CD14-positive monocyte (primary cell): ENCODE measurements at regions not wholly inside any gene's neighbourhood (a gene's known extent, or its start where the extent isn't known, plus 50 kb on each side); places are given as distances from the start of the nearest gene placed in this dataset.

Experiments
- DNase-seq, 3 donors: peaks; one replicate each; pipeline ENCODE4 v3.0.0-alpha.2; 2011 to 2022
- H2AFZ ChIP-seq: 2 replicates; pipeline ENCODE4 v1.6.0; 2012; ENCODE audit warnings: mild to moderate bottlenecking, low read depth, low read length, inconsistent platforms; ENCODE audit not compliant: insufficient read depth, poor library complexity, severe bottlenecking
- H3K27ac ChIP-seq, 2 donors: 1 replicate in 1 of 2; 2 replicates in 1 of 2; pipeline ENCODE4 v1.5.1; 2012 to 2013; ENCODE audit warnings: low read length in 2 of 2, control low read depth in 1 of 2, inconsistent platforms in 1 of 2, low read depth in 1 of 2, mild to moderate bottlenecking in 1 of 2
- H3K27me3 ChIP-seq, 2 donors: one replicate each; pipeline versions ENCODE4 v1.6.0 to v1.6.1; 2011 to 2013; ENCODE audit warnings: low read length in 2 of 2; ENCODE audit not compliant: control insufficient read depth in 2 of 2, insufficient read depth in 2 of 2
- H3K36me3 ChIP-seq, 2 donors: replicated peaks in 1 of 2; 1 replicate in 1 of 2; 2 replicates in 1 of 2; pipeline versions ENCODE4 v1.5.1 to v1.6.1; 2012 to 2013; ENCODE audit warnings: low read length in 2 of 2, control low read depth in 1 of 2, inconsistent platforms in 1 of 2, mild to moderate bottlenecking in 1 of 2; ENCODE audit not compliant: insufficient read depth in 2 of 2, control insufficient read depth in 1 of 2
- H3K4me1 ChIP-seq, 2 donors: 1 replicate in 1 of 2; 2 replicates in 1 of 2; pipeline versions ENCODE4 v1.5.1 to v1.6.1; 2012 to 2013; ENCODE audit warnings: low read length in 2 of 2, control low read depth in 1 of 2, inconsistent platforms in 1 of 2, mild to moderate bottlenecking in 1 of 2, moderate library complexity in 1 of 2; ENCODE audit not compliant: insufficient read depth in 2 of 2, control insufficient read depth in 1 of 2
- H3K4me2 ChIP-seq: replicated peaks from 2 replicates; pipeline ENCODE3; 2012; ENCODE audit warnings: low read length, moderate library complexity, mild to moderate bottlenecking; ENCODE audit not compliant: poor library complexity, severe bottlenecking; ENCODE audit errors: extremely low read depth
- H3K4me3 ChIP-seq, 3 experiments: fragments of 200-600 bp in 1 of 3; sonication (generic) in 1 of 3; replicated peaks in 1 of 3; 1 replicate in 2 of 3; 2 replicates in 1 of 3; pipeline ENCODE4 v1.5.1; 2011 to 2013; ENCODE audit warnings: low read length in 3 of 3, mild to moderate bottlenecking in 3 of 3, control low read depth in 2 of 3, low read depth in 2 of 3, inconsistent platforms in 1 of 3, moderate library complexity in 1 of 3
- H3K79me2 ChIP-seq: 2 replicates; pipeline ENCODE4 v1.6.0; 2012; ENCODE audit warnings: mild to moderate bottlenecking, control low read depth, inconsistent platforms, low read length, moderate library complexity; ENCODE audit not compliant: insufficient read depth
- H3K9ac ChIP-seq: 2 replicates; pipeline ENCODE4 v1.6.0; 2017; ENCODE audit warnings: low read length, mild to moderate bottlenecking; ENCODE audit not compliant: insufficient read depth, poor library complexity, severe bottlenecking
- H3K9me3 ChIP-seq, 2 donors: replicated peaks in 1 of 2; 1 replicate in 1 of 2; 2 replicates in 1 of 2; pipeline versions ENCODE4 v1.5.1 to v1.6.1; 2012 to 2013; ENCODE audit warnings: low read length in 2 of 2, control low read depth in 1 of 2; ENCODE audit not compliant: control insufficient read depth in 1 of 2, insufficient read depth in 1 of 2
- H4K20me1 ChIP-seq: 2 replicates; pipeline ENCODE4 v1.6.0; 2012; ENCODE audit warnings: mild to moderate bottlenecking, low read length, control low read depth, moderate library complexity; ENCODE audit not compliant: insufficient read depth
- H3K27ac Mint-ChIP-seq, 7 donors: one replicate each; pipeline ENCODE4 v1.8.0; 2020; ENCODE audit warnings: mild to moderate bottlenecking in 7 of 7, mixed read lengths in 7 of 7, moderate library complexity in 6 of 7, inconsistent platforms in 2 of 7
- H3K27me3 Mint-ChIP-seq, 3 donors: one replicate each; pipeline ENCODE4 v1.8.0; 2021 to 2022; ENCODE audit warnings: low read depth in 3 of 3, mild to moderate bottlenecking in 3 of 3, mixed read lengths in 3 of 3, moderate library complexity in 3 of 3, inconsistent platforms in 1 of 3
- H3K36me3 Mint-ChIP-seq, 2 donors: one replicate each; pipeline ENCODE4 v1.8.0; 2020; ENCODE audit warnings: mixed read lengths in 2 of 2, inconsistent platforms in 1 of 2, mild to moderate bottlenecking in 1 of 2
- H3K4me1 Mint-ChIP-seq: one replicate; pipeline ENCODE4 v1.8.0; 2020; ENCODE audit warnings: mild to moderate bottlenecking, mixed read lengths
- H3K4me3 Mint-ChIP-seq, 2 donors: one replicate each; pipeline ENCODE4 v1.8.0; 2020; ENCODE audit warnings: mild to moderate bottlenecking in 2 of 2, mixed read lengths in 2 of 2, moderate library complexity in 1 of 2
- H3K9me3 Mint-ChIP-seq, 7 donors: one replicate each; pipeline ENCODE4 v1.8.0; 2020 to 2022; ENCODE audit warnings: mixed read lengths in 7 of 7, mild to moderate bottlenecking in 6 of 7, moderate library complexity in 6 of 7, inconsistent platforms in 2 of 7
- CTCF ChIP-seq: fragments of 200-600 bp; IDR thresholded peaks from one replicate; pipeline ENCODE4 v1.8.0; 2022; ENCODE audit warnings: antibody characterized with exemption, mild to moderate bottlenecking
- WGBS: methylation state at CpG from one replicate; pipeline ENCODE4 v1.1.5; 2013; ENCODE audit warnings: missing lambda C conversion rate; ENCODE audit not compliant: insufficient coverage; 5-methylcytosine and 5-hydroxymethylcytosine counted together
- intact Hi-C, 2 donors: fragments of 100-400 bp; cut with micrococcal nuclease; formaldehyde crosslinking; loops; one replicate each; pipeline versions ENCODE4 v1.15.0 to v1.15.1; 2023

GRCh38 chrX:35150642-35151239 is 208.1 kb downstream of the FAM47B start:
- no peak for TF ChIP-seq CTCF
- Mint-ChIP-seq H3K36me3 (no peaks in the 10 kb centered on the region), H3K9me3 (peaks cover 0 to 3% (median 0%) of the 10 kb centered on the region in 7 donors), H3K4me3 (no peak overlapping the region), H3K27ac (peak overlapping the region in 1 of 7 donors; percentile 26), H3K27me3 (no peaks in the 10 kb centered on the region), H3K4me1 (no peaks in the 10 kb centered on the region)
- intact Hi-C loops = no loop called here
- DNase-seq = no peak
- Histone ChIP-seq H3K4me1 (no peaks in the 10 kb centered on the region), H3K27ac (no peak overlapping the region), H3K9ac (no peak overlapping the region), H2AFZ (no peak overlapping the region), H3K27me3 (no peaks in the 10 kb centered on the region), H3K36me3 (no peaks in the 10 kb centered on the region), H3K79me2 (no peaks in the 10 kb centered on the region), H3K4me2 (no peak overlapping the region), H4K20me1 (no peaks in the 10 kb centered on the region), H3K9me3 (peaks cover 0 to 3% of the 10 kb centered on the region in 2 donors), H3K4me3 (no peak overlapping the region)
- 80% methylated on average over 1 of the region's 7 CpGs for WGBS

- H3K4me1 ChIP-seq = no peaks in the 10 kb centered on the region
- intact Hi-C loops = no loop called here
- Mint-ChIP-seq H3K9me3 (peaks cover 0 to 8% (median 0%) of the 10 kb centered on the region in 7 donors), H3K27ac (no peak overlapping the region), H3K27me3 (peaks cover 0 to 3% (median 0%) of the 10 kb centered on the region in 3 donors), H3K36me3 (no peaks in the 10 kb centered on the region), H3K4me1 (no peaks in the 10 kb centered on the region), H3K4me3 (no peak overlapping the region)
- H3K27me3 ChIP-seq = no peaks in the 10 kb centered on the region
- no peaks in the 10 kb centered on the region for H3K9me3 ChIP-seq
- no peak for TF ChIP-seq CTCF
- DNase-seq = no peak
- H4K20me1 ChIP-seq = no peaks in the 10 kb centered on the region
- H2AFZ ChIP-seq = no peak overlapping the region
- no peak overlapping the region for H3K9ac ChIP-seq
- no CpG with 5 or more reads among the region's 2 CpGs for WGBS
- no peak overlapping the region for H3K27ac ChIP-seq
- H3K4me3 ChIP-seq = no peak overlapping the region
- H3K79me2 ChIP-seq = no peaks in the 10 kb centered on the region
- no peak overlapping the region for H3K4me2 ChIP-seq
- H3K36me3 ChIP-seq = no peaks in the 10 kb centered on the region
These were observed 223.4 kb downstream of the FAM47B start for GRCh38 chrX:35166023-35166422.
